Liver (tissue), 8 donors: ENCODE measurements at regions not wholly inside any gene's neighbourhood (a gene's known extent, or its start where the extent isn't known, plus 50 kb on each side); places are given as distances from the start of the nearest gene placed in this dataset.

Source experiments
- DNase-seq: peaks from one replicate; pipeline ENCODE4 v3.0.0-alpha.2; 2017; ENCODE audit warnings: low spot score
- H3K27ac ChIP-seq, 2 donors: one replicate each; pipeline ENCODE4 v1.7.0; 2013; ENCODE audit warnings: inconsistent platforms in 2 of 2, low read length in 2 of 2, control low read depth in 1 of 2, low read depth in 1 of 2, mild to moderate bottlenecking in 1 of 2
- H3K27me3 ChIP-seq, 4 donors: one replicate each; pipeline versions ENCODE4 v1.6.1 to v1.7.0; 2013; ENCODE audit warnings: low read length in 3 of 4, inconsistent platforms in 1 of 4, mild to moderate bottlenecking in 1 of 4, moderate library complexity in 1 of 4; ENCODE audit not compliant: control insufficient read depth in 4 of 4, insufficient read depth in 4 of 4
- H3K36me3 ChIP-seq, 4 donors: one replicate each; pipeline versions ENCODE4 v1.6.1 to v1.7.0; 2013; ENCODE audit warnings: low read length in 3 of 4, mild to moderate bottlenecking in 3 of 4, low read depth in 1 of 4, moderate library complexity in 1 of 4; ENCODE audit not compliant: control insufficient read depth in 4 of 4, insufficient read depth in 3 of 4
- H3K4me1 ChIP-seq, 4 donors: one replicate each; pipeline versions ENCODE4 v1.6.1 to v1.7.0; 2013; ENCODE audit warnings: low read length in 3 of 4, mild to moderate bottlenecking in 3 of 4, moderate library complexity in 1 of 4; ENCODE audit not compliant: control insufficient read depth in 4 of 4, insufficient read depth in 4 of 4
- H3K4me3 ChIP-seq, 3 donors: one replicate each; pipeline versions ENCODE4 v1.6.1 to v1.7.0; 2013; ENCODE audit warnings: low read length in 3 of 3, control low read depth in 1 of 3, low read depth in 1 of 3, mild to moderate bottlenecking in 1 of 3
- H3K9ac ChIP-seq, 2 donors: one replicate each; pipeline ENCODE4 v1.7.0; 2013; ENCODE audit warnings: low read length in 2 of 2, mild to moderate bottlenecking in 2 of 2, moderate library complexity in 2 of 2, control low read depth in 1 of 2, low read depth in 1 of 2
- H3K9me3 ChIP-seq, 4 donors: one replicate each; pipeline versions ENCODE4 v1.6.1 to v1.7.0; 2013; ENCODE audit warnings: low read length in 3 of 4; ENCODE audit not compliant: control insufficient read depth in 4 of 4
- ATF3 ChIP-seq: IDR thresholded peaks from 2 replicates; pipeline ENCODE4 v1.6.1; 2016; ENCODE audit warnings: antibody characterized with exemption
- EGR1 ChIP-seq, 2 donors: IDR thresholded peaks; 2 replicates each; pipeline ENCODE4 v1.6.1; 2016 to 2018; ENCODE audit warnings: antibody characterized with exemption in 2 of 2, low read depth in 2 of 2
- FOXA1 ChIP-seq: IDR thresholded peaks from 2 replicates; pipeline ENCODE4 v1.6.1; 2016; ENCODE audit warnings: antibody characterized with exemption
- FOXA2 ChIP-seq: IDR thresholded peaks from 2 replicates; pipeline ENCODE4 v1.6.1; 2016; ENCODE audit warnings: antibody characterized with exemption
- GABPA ChIP-seq, 2 donors: IDR thresholded peaks in 1 of 2; conservative IDR thresholded peaks in 1 of 2; 2 replicates each; pipeline ENCODE4 v1.6.1; 2016; ENCODE audit warnings: antibody characterized with exemption in 2 of 2, mild to moderate bottlenecking in 1 of 2, moderate library complexity in 1 of 2
- HNF4A ChIP-seq, 2 donors: conservative IDR thresholded peaks; 2 replicates each; pipeline ENCODE4 v1.6.1; 2016; ENCODE audit warnings: antibody characterized with exemption in 2 of 2, mild to moderate bottlenecking in 2 of 2
- HNF4G ChIP-seq: IDR thresholded peaks from 2 replicates; pipeline ENCODE4 v1.6.1; 2016; ENCODE audit warnings: antibody characterized with exemption
- JUND ChIP-seq, 2 donors: IDR thresholded peaks; 2 replicates each; pipeline ENCODE4 v1.6.1; 2016; ENCODE audit warnings: antibody characterized with exemption in 2 of 2
- MAX ChIP-seq: IDR thresholded peaks from 2 replicates; pipeline ENCODE4 v1.6.1; 2016; ENCODE audit warnings: antibody characterized with exemption
- NR2F2 ChIP-seq: IDR thresholded peaks from 2 replicates; pipeline ENCODE4 v1.6.1; 2016; ENCODE audit warnings: antibody characterized with exemption
- RAD21 ChIP-seq, 2 donors: IDR thresholded peaks; 2 replicates each; pipeline ENCODE4 v1.6.1; 2016; ENCODE audit warnings: antibody characterized with exemption in 2 of 2, mild to moderate bottlenecking in 2 of 2
- RXRA ChIP-seq, 2 donors: IDR thresholded peaks; 2 replicates each; pipeline ENCODE4 v1.6.1; 2017 to 2018; ENCODE audit warnings: antibody characterized with exemption in 2 of 2, mild to moderate bottlenecking in 1 of 2
- SP1 ChIP-seq: IDR thresholded peaks from 2 replicates; pipeline ENCODE4 v1.6.1; 2018; ENCODE audit warnings: antibody characterized with exemption, mild to moderate bottlenecking
- TAF1 ChIP-seq: conservative IDR thresholded peaks from 2 replicates; pipeline ENCODE4 v1.6.1; 2016; ENCODE audit warnings: antibody characterized with exemption, mild to moderate bottlenecking
- YY1 ChIP-seq: IDR thresholded peaks from 2 replicates; pipeline ENCODE4 v1.6.1; 2016; ENCODE audit warnings: antibody characterized with exemption, mild to moderate bottlenecking
- ZBTB33 ChIP-seq: IDR thresholded peaks from 2 replicates; pipeline ENCODE4 v1.6.1; 2016; ENCODE audit warnings: antibody characterized with exemption
- WGBS: extraction: QIAGEN DNeasy Blood & Tissue Kit; methylation state at CpG from one replicate; pipeline ENCODE4 v1.1.7; 2013; 5-methylcytosine and 5-hydroxymethylcytosine counted together
- TF ChIP-seq, protein P1 (sequence below): fragments of 150-350 bp; IDR thresholded peaks from 2 replicates; pipeline ENCODE4 v1.5.1; 2017; ENCODE audit warnings: improper control_type of control experiment, low read depth, low read length; ENCODE audit not compliant: missing input control
- TF ChIP-seq, protein P2 (sequence below): IDR thresholded peaks from 2 replicates; pipeline ENCODE4 v1.6.1; 2016; ENCODE audit warnings: antibody characterized with exemption, mild to moderate bottlenecking
- donor health status: healthy.
- donor health status: healthy.
- donor health status: healthy.
- donor health status: healthy.
- donor health status: healthy.

GRCh38 chr15:31571676-31572075 is 245.0 kb downstream of the KLF13 start:
- no peaks in the 10 kb centered on the region for H3K27me3 ChIP-seq
- no peak overlapping the region for H3K9ac ChIP-seq
- no peak for TF ChIP-seq GABPA (IDR thresholded peaks at IDR 0.05 in 1 of 2, conservative IDR thresholded peaks at IDR 0.05 in 1 of 2)
- no peak for TF ChIP-seq HNF4G
- TF ChIP-seq MAX = no peak
- TF ChIP-seq ZBTB33 = no peak
- TF ChIP-seq NR2F2 = no peak
- TF ChIP-seq SP1 = no peak
- TF ChIP-seq EGR1 (IDR thresholded peaks at IDR 0.05; ENCODE audit: low read depth in 2 of 2) = no peak
- TF ChIP-seq, protein P1, sequence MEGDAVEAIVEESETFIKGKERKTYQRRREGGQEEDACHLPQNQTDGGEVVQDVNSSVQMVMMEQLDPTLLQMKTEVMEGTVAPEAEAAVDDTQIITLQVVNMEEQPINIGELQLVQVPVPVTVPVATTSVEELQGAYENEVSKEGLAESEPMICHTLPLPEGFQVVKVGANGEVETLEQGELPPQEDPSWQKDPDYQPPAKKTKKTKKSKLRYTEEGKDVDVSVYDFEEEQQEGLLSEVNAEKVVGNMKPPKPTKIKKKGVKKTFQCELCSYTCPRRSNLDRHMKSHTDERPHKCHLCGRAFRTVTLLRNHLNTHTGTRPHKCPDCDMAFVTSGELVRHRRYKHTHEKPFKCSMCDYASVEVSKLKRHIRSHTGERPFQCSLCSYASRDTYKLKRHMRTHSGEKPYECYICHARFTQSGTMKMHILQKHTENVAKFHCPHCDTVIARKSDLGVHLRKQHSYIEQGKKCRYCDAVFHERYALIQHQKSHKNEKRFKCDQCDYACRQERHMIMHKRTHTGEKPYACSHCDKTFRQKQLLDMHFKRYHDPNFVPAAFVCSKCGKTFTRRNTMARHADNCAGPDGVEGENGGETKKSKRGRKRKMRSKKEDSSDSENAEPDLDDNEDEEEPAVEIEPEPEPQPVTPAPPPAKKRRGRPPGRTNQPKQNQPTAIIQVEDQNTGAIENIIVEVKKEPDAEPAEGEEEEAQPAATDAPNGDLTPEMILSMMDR = no peak
- no peak for TF ChIP-seq RXRA (IDR thresholded peaks at IDR 0.05)
- TF ChIP-seq, protein P2, sequence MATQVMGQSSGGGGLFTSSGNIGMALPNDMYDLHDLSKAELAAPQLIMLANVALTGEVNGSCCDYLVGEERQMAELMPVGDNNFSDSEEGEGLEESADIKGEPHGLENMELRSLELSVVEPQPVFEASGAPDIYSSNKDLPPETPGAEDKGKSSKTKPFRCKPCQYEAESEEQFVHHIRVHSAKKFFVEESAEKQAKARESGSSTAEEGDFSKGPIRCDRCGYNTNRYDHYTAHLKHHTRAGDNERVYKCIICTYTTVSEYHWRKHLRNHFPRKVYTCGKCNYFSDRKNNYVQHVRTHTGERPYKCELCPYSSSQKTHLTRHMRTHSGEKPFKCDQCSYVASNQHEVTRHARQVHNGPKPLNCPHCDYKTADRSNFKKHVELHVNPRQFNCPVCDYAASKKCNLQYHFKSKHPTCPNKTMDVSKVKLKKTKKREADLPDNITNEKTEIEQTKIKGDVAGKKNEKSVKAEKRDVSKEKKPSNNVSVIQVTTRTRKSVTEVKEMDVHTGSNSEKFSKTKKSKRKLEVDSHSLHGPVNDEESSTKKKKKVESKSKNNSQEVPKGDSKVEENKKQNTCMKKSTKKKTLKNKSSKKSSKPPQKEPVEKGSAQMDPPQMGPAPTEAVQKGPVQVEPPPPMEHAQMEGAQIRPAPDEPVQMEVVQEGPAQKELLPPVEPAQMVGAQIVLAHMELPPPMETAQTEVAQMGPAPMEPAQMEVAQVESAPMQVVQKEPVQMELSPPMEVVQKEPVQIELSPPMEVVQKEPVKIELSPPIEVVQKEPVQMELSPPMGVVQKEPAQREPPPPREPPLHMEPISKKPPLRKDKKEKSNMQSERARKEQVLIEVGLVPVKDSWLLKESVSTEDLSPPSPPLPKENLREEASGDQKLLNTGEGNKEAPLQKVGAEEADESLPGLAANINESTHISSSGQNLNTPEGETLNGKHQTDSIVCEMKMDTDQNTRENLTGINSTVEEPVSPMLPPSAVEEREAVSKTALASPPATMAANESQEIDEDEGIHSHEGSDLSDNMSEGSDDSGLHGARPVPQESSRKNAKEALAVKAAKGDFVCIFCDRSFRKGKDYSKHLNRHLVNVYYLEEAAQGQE = no peak
- no peak for TF ChIP-seq FOXA1
- no peak for TF ChIP-seq FOXA2
- TF ChIP-seq ATF3 = no peak
- H3K4me1 ChIP-seq = no peaks in the 10 kb centered on the region
- peaks cover 0 to 5% (median under 1%) of the 10 kb centered on the region in 4 donors for H3K9me3 ChIP-seq
- no peaks in the 10 kb centered on the region for H3K36me3 ChIP-seq
- no peak overlapping the region for H3K4me3 ChIP-seq
- H3K27ac ChIP-seq = no peak overlapping the region
- WGBS = 78% methylated on average over 3 of the region's 3 CpGs
- no peak for DNase-seq

GRCh38 chr15:31573759-31574158 is 247.1 kb downstream of the KLF13 start:
- no peaks in the 10 kb centered on the region for H3K36me3 ChIP-seq
- 97% methylated on average over 3 of the region's 3 CpGs for WGBS
- no peak for DNase-seq
- H3K27me3 ChIP-seq = no peaks in the 10 kb centered on the region
- no peak overlapping the region for H3K9ac ChIP-seq
- peaks cover 0 to 1% (median under 1%) of the 10 kb centered on the region in 4 donors for H3K9me3 ChIP-seq
- no peaks in the 10 kb centered on the region for H3K4me1 ChIP-seq
- H3K27ac ChIP-seq = no peak overlapping the region
- no peak overlapping the region for H3K4me3 ChIP-seq
- no peak for TF ChIP-seq FOXA1
- TF ChIP-seq, protein P1 = no peak
- TF ChIP-seq RAD21 (IDR thresholded peaks at IDR 0.05) = no peak
- TF ChIP-seq HNF4A (conservative IDR thresholded peaks at IDR 0.05) = no peak
- no peak for TF ChIP-seq YY1
- no peak for TF ChIP-seq RXRA (IDR thresholded peaks at IDR 0.05)
- no peak for TF ChIP-seq JUND (IDR thresholded peaks at IDR 0.05)
- TF ChIP-seq, protein P2 = no peak
- no peak for TF ChIP-seq NR2F2
- TF ChIP-seq FOXA2 = no peak
- no peak for TF ChIP-seq SP1
- TF ChIP-seq TAF1 = no peak
- TF ChIP-seq GABPA (IDR thresholded peaks at IDR 0.05 in 1 of 2, conservative IDR thresholded peaks at IDR 0.05 in 1 of 2) = no peak
- no peak for TF ChIP-seq MAX
- TF ChIP-seq EGR1 (IDR thresholded peaks at IDR 0.05; ENCODE audit: low read depth in 2 of 2) = no peak
